GM12874 (cell line): ENCODE measurements at regions not wholly inside any gene's neighbourhood (a gene's known extent, or its start where the extent isn't known, plus 50 kb on each side); places are given as distances from the start of the nearest gene placed in this dataset.

ENCODE experiments used
- TF ChIP-seq, protein P1 (sequence below): IDR thresholded peaks from 2 replicates; pipeline ENCODE4 v1.5.1; 2011; ENCODE audit warnings: low read depth, mild to moderate bottlenecking, control low read depth, low read length, moderate library complexity; ENCODE audit not compliant: insufficient read depth

DNA sequence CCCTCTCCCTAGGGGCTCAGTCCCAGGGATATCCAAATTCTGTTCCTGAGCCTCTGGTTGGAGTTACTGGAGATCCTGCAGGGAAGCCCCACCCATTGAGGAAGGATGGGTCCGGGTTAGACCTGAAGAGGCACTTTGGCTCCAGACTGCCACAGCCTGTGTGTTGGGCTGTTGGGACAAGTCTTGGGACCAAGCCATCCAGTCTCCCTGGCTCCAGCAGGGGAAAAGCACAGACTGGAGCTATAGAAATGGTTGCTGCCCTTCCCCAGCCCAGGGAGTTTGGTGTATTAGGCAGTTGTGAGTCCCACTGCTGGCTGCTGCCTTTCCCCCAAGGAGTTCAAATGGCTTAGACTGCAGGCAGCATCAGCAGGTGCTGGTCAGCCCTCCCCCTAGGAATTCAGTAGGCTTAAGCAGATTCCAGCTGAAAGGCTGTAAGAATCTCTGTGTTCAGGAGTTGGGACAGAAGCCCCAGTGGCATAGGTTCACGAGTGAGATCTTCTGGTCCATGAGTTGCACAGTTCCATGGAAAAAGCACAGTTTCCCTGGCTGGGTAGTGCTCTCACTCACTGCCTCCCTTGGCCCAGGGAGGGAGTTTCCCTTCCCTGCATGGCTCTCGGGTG lies 344.0 kb upstream of the EPHA5 start:
- TF ChIP-seq, protein P1, sequence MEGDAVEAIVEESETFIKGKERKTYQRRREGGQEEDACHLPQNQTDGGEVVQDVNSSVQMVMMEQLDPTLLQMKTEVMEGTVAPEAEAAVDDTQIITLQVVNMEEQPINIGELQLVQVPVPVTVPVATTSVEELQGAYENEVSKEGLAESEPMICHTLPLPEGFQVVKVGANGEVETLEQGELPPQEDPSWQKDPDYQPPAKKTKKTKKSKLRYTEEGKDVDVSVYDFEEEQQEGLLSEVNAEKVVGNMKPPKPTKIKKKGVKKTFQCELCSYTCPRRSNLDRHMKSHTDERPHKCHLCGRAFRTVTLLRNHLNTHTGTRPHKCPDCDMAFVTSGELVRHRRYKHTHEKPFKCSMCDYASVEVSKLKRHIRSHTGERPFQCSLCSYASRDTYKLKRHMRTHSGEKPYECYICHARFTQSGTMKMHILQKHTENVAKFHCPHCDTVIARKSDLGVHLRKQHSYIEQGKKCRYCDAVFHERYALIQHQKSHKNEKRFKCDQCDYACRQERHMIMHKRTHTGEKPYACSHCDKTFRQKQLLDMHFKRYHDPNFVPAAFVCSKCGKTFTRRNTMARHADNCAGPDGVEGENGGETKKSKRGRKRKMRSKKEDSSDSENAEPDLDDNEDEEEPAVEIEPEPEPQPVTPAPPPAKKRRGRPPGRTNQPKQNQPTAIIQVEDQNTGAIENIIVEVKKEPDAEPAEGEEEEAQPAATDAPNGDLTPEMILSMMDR = no peak

- TF ChIP-seq, protein P1 = no peak
Observed at GRCh38 chr4:66000510-66001117, 330.3 kb upstream of the EPHA5 start.

DNA sequence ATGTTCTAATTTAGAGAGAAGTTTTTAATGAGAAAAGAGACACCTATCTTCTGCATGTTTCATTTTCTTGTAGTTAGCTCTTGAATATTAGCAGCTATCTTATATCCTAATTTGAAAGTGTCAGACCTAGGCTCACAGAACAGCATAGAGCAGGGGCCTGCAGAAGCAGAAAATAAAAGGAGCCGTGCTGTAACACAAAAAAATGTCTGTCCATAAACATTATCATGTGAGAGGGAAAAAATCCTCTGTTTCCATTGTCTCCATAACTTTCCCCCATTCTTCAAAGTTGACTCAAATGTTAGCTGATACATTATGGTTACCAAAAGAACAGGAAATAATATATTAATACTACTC lies 329.2 kb upstream of the EPHA5 start:
- TF ChIP-seq, protein P1 = no peak

- TF ChIP-seq, protein P1 = no peak
Observed at GRCh38 chr4:65983061-65983460, 312.8 kb upstream of the EPHA5 start.

GRCh38 chr4:65976287-65976686 lies 306.0 kb upstream of the EPHA5 start:
- TF ChIP-seq, protein P1 = no peak

DNA sequence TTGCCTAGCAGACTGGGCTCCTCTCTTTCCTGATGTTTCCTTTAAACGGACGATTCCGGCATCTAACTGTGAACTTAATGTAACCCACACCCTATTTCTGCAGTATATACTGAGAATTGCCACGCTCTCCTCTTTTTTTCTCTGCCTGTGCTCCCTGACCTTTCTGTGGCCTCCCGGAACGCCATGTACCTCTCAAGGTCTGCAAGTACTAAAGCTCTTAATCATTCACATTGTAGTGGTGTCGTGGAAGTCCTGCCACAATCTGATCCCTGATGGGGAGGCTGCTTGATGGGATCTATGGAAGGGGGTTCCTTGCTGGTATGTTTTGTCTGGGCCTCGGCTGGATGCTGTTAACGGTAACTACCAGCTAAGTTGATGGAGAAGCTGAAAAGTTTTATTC lies 302.9 kb upstream of the EPHA5 start:
- TF ChIP-seq, protein P1 = no peak

GRCh38 chr4:65971686-65972085 lies 301.4 kb upstream of the EPHA5 start:
- TF ChIP-seq, protein P1 = no peak
